CD14-positive monocyte (primary cell): ENCODE measurements at regions not wholly inside any gene's neighbourhood (a gene's known extent, or its start where the extent isn't known, plus 50 kb on each side); places are given as distances from the start of the nearest gene placed in this dataset.

Experiments
- DNase-seq, 3 donors: peaks; one replicate each; pipeline ENCODE4 v3.0.0-alpha.2; 2011 to 2022
- H2AFZ ChIP-seq: 2 replicates; pipeline ENCODE4 v1.6.0; 2012; ENCODE audit warnings: mild to moderate bottlenecking, low read depth, low read length, inconsistent platforms; ENCODE audit not compliant: insufficient read depth, poor library complexity, severe bottlenecking
- H3K27ac ChIP-seq, 2 donors: 1 replicate in 1 of 2; 2 replicates in 1 of 2; pipeline ENCODE4 v1.5.1; 2012 to 2013; ENCODE audit warnings: low read length in 2 of 2, control low read depth in 1 of 2, inconsistent platforms in 1 of 2, low read depth in 1 of 2, mild to moderate bottlenecking in 1 of 2
- H3K27me3 ChIP-seq, 2 donors: one replicate each; pipeline versions ENCODE4 v1.6.0 to v1.6.1; 2011 to 2013; ENCODE audit warnings: low read length in 2 of 2; ENCODE audit not compliant: control insufficient read depth in 2 of 2, insufficient read depth in 2 of 2
- H3K36me3 ChIP-seq, 2 donors: replicated peaks in 1 of 2; 1 replicate in 1 of 2; 2 replicates in 1 of 2; pipeline versions ENCODE4 v1.5.1 to v1.6.1; 2012 to 2013; ENCODE audit warnings: low read length in 2 of 2, control low read depth in 1 of 2, inconsistent platforms in 1 of 2, mild to moderate bottlenecking in 1 of 2; ENCODE audit not compliant: insufficient read depth in 2 of 2, control insufficient read depth in 1 of 2
- H3K4me1 ChIP-seq, 2 donors: 1 replicate in 1 of 2; 2 replicates in 1 of 2; pipeline versions ENCODE4 v1.5.1 to v1.6.1; 2012 to 2013; ENCODE audit warnings: low read length in 2 of 2, control low read depth in 1 of 2, inconsistent platforms in 1 of 2, mild to moderate bottlenecking in 1 of 2, moderate library complexity in 1 of 2; ENCODE audit not compliant: insufficient read depth in 2 of 2, control insufficient read depth in 1 of 2
- H3K4me2 ChIP-seq: replicated peaks from 2 replicates; pipeline ENCODE3; 2012; ENCODE audit warnings: low read length, moderate library complexity, mild to moderate bottlenecking; ENCODE audit not compliant: poor library complexity, severe bottlenecking; ENCODE audit errors: extremely low read depth
- H3K4me3 ChIP-seq, 3 experiments: fragments of 200-600 bp in 1 of 3; sonication (generic) in 1 of 3; replicated peaks in 1 of 3; 1 replicate in 2 of 3; 2 replicates in 1 of 3; pipeline ENCODE4 v1.5.1; 2011 to 2013; ENCODE audit warnings: low read length in 3 of 3, mild to moderate bottlenecking in 3 of 3, control low read depth in 2 of 3, low read depth in 2 of 3, inconsistent platforms in 1 of 3, moderate library complexity in 1 of 3
- H3K79me2 ChIP-seq: 2 replicates; pipeline ENCODE4 v1.6.0; 2012; ENCODE audit warnings: mild to moderate bottlenecking, control low read depth, inconsistent platforms, low read length, moderate library complexity; ENCODE audit not compliant: insufficient read depth
- H3K9ac ChIP-seq: 2 replicates; pipeline ENCODE4 v1.6.0; 2017; ENCODE audit warnings: low read length, mild to moderate bottlenecking; ENCODE audit not compliant: insufficient read depth, poor library complexity, severe bottlenecking
- H3K9me3 ChIP-seq, 2 donors: replicated peaks in 1 of 2; 1 replicate in 1 of 2; 2 replicates in 1 of 2; pipeline versions ENCODE4 v1.5.1 to v1.6.1; 2012 to 2013; ENCODE audit warnings: low read length in 2 of 2, control low read depth in 1 of 2; ENCODE audit not compliant: control insufficient read depth in 1 of 2, insufficient read depth in 1 of 2
- H4K20me1 ChIP-seq: 2 replicates; pipeline ENCODE4 v1.6.0; 2012; ENCODE audit warnings: mild to moderate bottlenecking, low read length, control low read depth, moderate library complexity; ENCODE audit not compliant: insufficient read depth
- H3K27ac Mint-ChIP-seq, 7 donors: one replicate each; pipeline ENCODE4 v1.8.0; 2020; ENCODE audit warnings: mild to moderate bottlenecking in 7 of 7, mixed read lengths in 7 of 7, moderate library complexity in 6 of 7, inconsistent platforms in 2 of 7
- H3K27me3 Mint-ChIP-seq, 3 donors: one replicate each; pipeline ENCODE4 v1.8.0; 2021 to 2022; ENCODE audit warnings: low read depth in 3 of 3, mild to moderate bottlenecking in 3 of 3, mixed read lengths in 3 of 3, moderate library complexity in 3 of 3, inconsistent platforms in 1 of 3
- H3K36me3 Mint-ChIP-seq, 2 donors: one replicate each; pipeline ENCODE4 v1.8.0; 2020; ENCODE audit warnings: mixed read lengths in 2 of 2, inconsistent platforms in 1 of 2, mild to moderate bottlenecking in 1 of 2
- H3K4me1 Mint-ChIP-seq: one replicate; pipeline ENCODE4 v1.8.0; 2020; ENCODE audit warnings: mild to moderate bottlenecking, mixed read lengths
- H3K4me3 Mint-ChIP-seq, 2 donors: one replicate each; pipeline ENCODE4 v1.8.0; 2020; ENCODE audit warnings: mild to moderate bottlenecking in 2 of 2, mixed read lengths in 2 of 2, moderate library complexity in 1 of 2
- H3K9me3 Mint-ChIP-seq, 7 donors: one replicate each; pipeline ENCODE4 v1.8.0; 2020 to 2022; ENCODE audit warnings: mixed read lengths in 7 of 7, mild to moderate bottlenecking in 6 of 7, moderate library complexity in 6 of 7, inconsistent platforms in 2 of 7
- CTCF ChIP-seq: fragments of 200-600 bp; IDR thresholded peaks from one replicate; pipeline ENCODE4 v1.8.0; 2022; ENCODE audit warnings: antibody characterized with exemption, mild to moderate bottlenecking
- WGBS: methylation state at CpG from one replicate; pipeline ENCODE4 v1.1.5; 2013; ENCODE audit warnings: missing lambda C conversion rate; ENCODE audit not compliant: insufficient coverage; 5-methylcytosine and 5-hydroxymethylcytosine counted together
- intact Hi-C, 2 donors: fragments of 100-400 bp; cut with micrococcal nuclease; formaldehyde crosslinking; loops; one replicate each; pipeline versions ENCODE4 v1.15.0 to v1.15.1; 2023

DNA sequence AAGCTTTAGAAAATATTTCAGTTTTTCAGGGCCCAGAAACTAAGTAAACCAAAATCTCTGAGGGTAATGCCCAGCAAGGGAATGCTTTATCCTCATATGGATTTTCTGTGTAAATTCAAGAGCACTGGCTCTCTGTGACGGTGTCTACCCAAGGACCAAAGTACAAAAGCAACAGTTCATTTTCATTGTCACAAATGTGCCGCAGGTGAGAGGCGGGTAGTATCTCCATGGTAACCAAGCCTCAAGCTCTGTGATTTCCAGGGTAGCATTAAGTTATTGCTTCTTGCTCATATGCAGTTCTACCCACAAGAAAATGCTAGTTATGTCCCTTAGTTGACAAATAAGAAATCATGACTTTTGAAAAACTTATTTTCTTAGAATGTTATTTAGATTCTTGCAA, 164.3 kb downstream of the MTRR start:
- Histone ChIP-seq H3K36me3 (no peaks in the 10 kb centered on the region), H3K9ac (no peak overlapping the region), H3K4me1 (no peaks in the 10 kb centered on the region), H3K4me2 (no peak overlapping the region), H2AFZ (no peak overlapping the region), H3K79me2 (no peaks in the 10 kb centered on the region), H3K27me3 (no peaks in the 10 kb centered on the region), H3K4me3 (no peak overlapping the region), H3K27ac (no peak overlapping the region), H4K20me1 (no peaks in the 10 kb centered on the region), H3K9me3 (peaks cover 12 to 20% of the 10 kb centered on the region in 2 donors)
- Mint-ChIP-seq H3K4me3 (no peak overlapping the region), H3K36me3 (no peaks in the 10 kb centered on the region), H3K9me3 (peaks cover 0 to 8% (median 6%) of the 10 kb centered on the region in 7 donors), H3K27me3 (peaks cover 0 to 4% (median 2%) of the 10 kb centered on the region in 3 donors), H3K4me1 (no peaks in the 10 kb centered on the region), H3K27ac (no peak overlapping the region)
- no peak for DNase-seq
- no peak for TF ChIP-seq CTCF
- WGBS: no CpG with 5 or more reads among the region's 3 CpGs
- intact Hi-C loops: no loop called here

DNA sequence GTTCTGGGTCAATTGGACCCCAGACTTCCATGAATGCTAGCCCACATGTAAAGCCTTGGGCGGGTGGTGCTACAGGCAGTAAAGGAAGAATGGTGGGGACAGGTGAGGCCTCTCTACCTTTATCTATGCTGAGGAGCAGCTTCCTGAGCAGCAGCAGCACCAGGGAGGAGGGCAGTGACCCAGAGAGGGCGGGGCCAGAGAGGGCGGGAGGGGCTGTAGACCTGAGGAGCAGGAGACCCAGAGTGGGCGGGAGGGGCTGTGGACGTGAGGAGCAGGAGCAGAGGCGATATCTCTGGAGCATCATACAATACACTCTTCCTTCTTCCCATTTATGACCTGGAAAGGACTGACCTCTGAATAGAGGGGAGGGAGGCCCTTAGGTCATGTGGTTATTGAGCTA, 165.9 kb downstream of the MTRR start:
- peaks cover 0 to 8% (median 7%) of the 10 kb centered on the region in 7 donors for H3K9me3 Mint-ChIP-seq
- no peak overlapping the region for H3K27ac Mint-ChIP-seq
- H3K9me3 ChIP-seq: peaks cover 12 to 20% of the 10 kb centered on the region in 2 donors
- no peak overlapping the region for H3K27ac ChIP-seq
- WGBS: 80% methylated on average over 1 of the region's 6 CpGs
- H3K27me3 Mint-ChIP-seq: peaks cover 0 to 4% (median 3%) of the 10 kb centered on the region in 3 donors
- H3K27me3 ChIP-seq: no peaks in the 10 kb centered on the region
- no peaks in the 10 kb centered on the region for H4K20me1 ChIP-seq
- H3K79me2 ChIP-seq: no peaks in the 10 kb centered on the region
- H3K4me2 ChIP-seq: no peak overlapping the region
- no peak overlapping the region for H3K9ac ChIP-seq
- no peak overlapping the region for H3K4me3 ChIP-seq
- DNase-seq: no peak
- H3K36me3 ChIP-seq: no peaks in the 10 kb centered on the region
- TF ChIP-seq CTCF: no peak
- no peak overlapping the region for H3K4me3 Mint-ChIP-seq
- H3K4me1 ChIP-seq: no peaks in the 10 kb centered on the region
- intact Hi-C loops: no loop called here
- no peak overlapping the region for H2AFZ ChIP-seq
- no peaks in the 10 kb centered on the region for H3K4me1 Mint-ChIP-seq
- no peaks in the 10 kb centered on the region for H3K36me3 Mint-ChIP-seq
